Activated CD4-positive, alpha-beta T cell treated with anti-CD3 and anti-CD28 coated beads, Interleukin-2, amount 10 ng/mL, durations not matched to agents 7 days and 5 days (primary cell): ENCODE measurements at regions not wholly inside any gene's neighbourhood (a gene's known extent, or its start where the extent isn't known, plus 50 kb on each side); places are given as distances from the start of the nearest gene placed in this dataset.

Experiments used
- CTCF ChIA-PET: fragments of 350-600 bp; sonication (Branson Sonifier 250); formaldehyde crosslinking; loops from one replicate; lab custom pipeline; 2021; ENCODE audit warnings: antibody characterized with exemption; lab: Charles Lee
- POLR2A ChIA-PET: fragments of 350-600 bp; sonication (Branson Sonifier 250); formaldehyde crosslinking; loops from one replicate; lab custom pipeline; 2021; ENCODE audit warnings: antibody characterized with exemption; lab: Charles Lee
- DNase-seq: peaks from one replicate; pipeline ENCODE4 v3.0.0-alpha.2; 2020
- H3K27ac Mint-ChIP-seq: one replicate; pipeline ENCODE4 v1.8.0; 2021; ENCODE audit warnings: mild to moderate bottlenecking, moderate library complexity, mixed read lengths
- H3K27me3 Mint-ChIP-seq: one replicate; pipeline ENCODE4 v1.8.0; 2021; ENCODE audit warnings: mixed read lengths
- H3K36me3 Mint-ChIP-seq: one replicate; pipeline ENCODE4 v1.8.0; 2021; ENCODE audit warnings: low read depth, mixed read lengths
- H3K4me1 Mint-ChIP-seq: one replicate; pipeline ENCODE4 v1.8.0; 2021; ENCODE audit warnings: mixed read lengths
- H3K4me3 Mint-ChIP-seq: one replicate; pipeline ENCODE4 v1.8.0; 2021; ENCODE audit warnings: mild to moderate bottlenecking, moderate library complexity, mixed read lengths
- H3K9me3 Mint-ChIP-seq: one replicate; pipeline ENCODE4 v1.8.0; 2021; ENCODE audit warnings: mixed read lengths

GRCh38 chr2:12543076-12543977, 173.4 kb upstream of the TRIB2 start:
- CTCF ChIA-PET = interaction anchor here (0.5 to 1.3 kb wide), 3 partner anchors 8 to 295 kb away, joined by 3 to 4 read pairs (median 3); no protein-coding TSS in a partner anchor
- peaks cover 3% of the 10 kb centered on the region for H3K36me3 Mint-ChIP-seq
- DNase-seq = no peak
- no peak overlapping the region for H3K27ac Mint-ChIP-seq
- peaks cover 8% of the 10 kb centered on the region for H3K9me3 Mint-ChIP-seq
- no peaks in the 10 kb centered on the region for H3K27me3 Mint-ChIP-seq
- H3K4me3 Mint-ChIP-seq = no peak overlapping the region
- POLR2A ChIA-PET = no interaction called here
- H3K4me1 Mint-ChIP-seq = no peaks in the 10 kb centered on the region

GRCh38 chr2:12543978-12544558, 172.7 kb upstream of the TRIB2 start:
- DNase-seq = no peak
- ChIA-PET CTCF (interaction anchor here (1.1 to 1.3 kb wide), 2 partner anchors 7 to 13 kb away, joined by 3 to 4 read pairs; no protein-coding TSS in a partner anchor), POLR2A (no interaction called here)
- Mint-ChIP-seq H3K9me3 (peaks cover 8% of the 10 kb centered on the region), H3K4me3 (no peak overlapping the region), H3K27ac (no peak overlapping the region), H3K4me1 (no peaks in the 10 kb centered on the region), H3K27me3 (no peaks in the 10 kb centered on the region), H3K36me3 (peaks cover 3% of the 10 kb centered on the region)

- CTCF ChIA-PET = interaction anchor here (0.6 to 0.8 kb wide), 2 partner anchors 9 kb away, joined by 3 read pairs; no protein-coding TSS in a partner anchor
- Mint-ChIP-seq H3K27me3 (no peaks in the 10 kb centered on the region), H3K36me3 (peaks cover 3% of the 10 kb centered on the region), H3K9me3 (peaks cover 12% of the 10 kb centered on the region), H3K27ac (no peak overlapping the region), H3K4me3 (no peak overlapping the region), H3K4me1 (no peaks in the 10 kb centered on the region)
- POLR2A ChIA-PET = no interaction called here
- DNase-seq = no peak
Observed at GRCh38 chr2:12547566-12548170, 169.1 kb upstream of the TRIB2 start.

DNA sequence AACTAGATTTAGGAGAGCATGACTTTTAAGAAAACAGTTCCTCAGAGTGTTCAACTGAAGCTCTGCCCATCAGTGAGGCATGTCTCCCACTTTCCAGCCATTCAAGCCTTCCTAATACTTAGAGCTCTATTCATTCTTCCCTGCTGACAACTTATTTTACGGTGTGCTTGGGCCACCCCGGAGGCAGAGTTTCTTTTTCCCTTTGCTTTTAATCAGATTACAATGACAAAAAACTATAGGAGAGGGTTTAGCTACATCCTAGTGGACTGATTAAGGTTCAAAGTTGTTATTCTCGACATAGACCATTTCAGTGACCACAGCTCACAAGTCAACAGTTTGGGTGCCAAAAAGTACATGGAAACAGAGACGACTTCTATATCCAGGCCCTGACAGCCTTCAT, 167.8 kb upstream of the TRIB2 start:
- Mint-ChIP-seq H3K27ac (no peak overlapping the region), H3K4me1 (no peaks in the 10 kb centered on the region), H3K9me3 (peaks cover 14% of the 10 kb centered on the region), H3K4me3 (no peak overlapping the region), H3K36me3 (peaks cover 3% of the 10 kb centered on the region), H3K27me3 (no peaks in the 10 kb centered on the region)
- POLR2A ChIA-PET = no interaction called here
- CTCF ChIA-PET = interaction anchor here (0.6 to 1.3 kb wide), 3 partner anchors 9 to 1212 kb away, joined by 3 read pairs; no protein-coding TSS in a partner anchor
- DNase-seq = no peak

DNA sequence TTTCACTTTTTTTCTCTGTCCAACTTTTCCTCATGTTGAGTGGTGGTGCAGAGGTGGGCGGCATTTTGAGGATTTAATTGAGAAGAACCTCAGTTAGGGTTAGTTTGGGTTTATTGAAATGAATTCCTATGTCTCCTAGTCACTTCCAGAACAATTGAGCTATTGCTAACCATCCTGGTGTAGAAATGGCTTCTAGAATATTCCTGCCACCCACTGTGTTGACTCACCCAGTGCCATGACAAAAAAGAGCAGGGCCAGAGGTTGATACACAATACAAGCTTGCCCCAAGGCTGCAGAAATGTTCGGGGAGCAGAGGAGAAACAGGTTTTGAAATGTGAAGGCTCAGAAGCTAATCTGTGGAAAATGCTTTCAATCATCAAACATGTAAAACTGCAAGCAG, 167.1 kb upstream of the TRIB2 start:
- H3K27ac Mint-ChIP-seq = no peak overlapping the region
- ChIA-PET CTCF (interaction anchor here (0.6 to 1.3 kb wide), 2 partner anchors 8 to 1212 kb away, joined by 3 read pairs; no protein-coding TSS in a partner anchor), POLR2A (no interaction called here)
- H3K9me3 Mint-ChIP-seq = peaks cover 13% of the 10 kb centered on the region
- no peak for DNase-seq
- H3K27me3 Mint-ChIP-seq = no peaks in the 10 kb centered on the region
- no peak overlapping the region for H3K4me3 Mint-ChIP-seq
- peaks cover 3% of the 10 kb centered on the region for H3K36me3 Mint-ChIP-seq
- peaks cover 5% of the 10 kb centered on the region for H3K4me1 Mint-ChIP-seq

GRCh38 chr2:12552092-12552491, 164.6 kb upstream of the TRIB2 start:
- H3K36me3 Mint-ChIP-seq = no peaks in the 10 kb centered on the region
- no peak overlapping the region for H3K4me3 Mint-ChIP-seq
- DNase-seq = no peak
- H3K27me3 Mint-ChIP-seq = no peaks in the 10 kb centered on the region
- peaks cover 28% of the 10 kb centered on the region for H3K4me1 Mint-ChIP-seq
- CTCF ChIA-PET = interaction anchor here (1.2 to 1.9 kb wide), 2 partner anchors 9 to 27 kb away, joined by 4 to 5 read pairs; no protein-coding TSS in a partner anchor
- peaks cover 9% of the 10 kb centered on the region for H3K9me3 Mint-ChIP-seq
- POLR2A ChIA-PET = no interaction called here
- no peak overlapping the region for H3K27ac Mint-ChIP-seq

DNA sequence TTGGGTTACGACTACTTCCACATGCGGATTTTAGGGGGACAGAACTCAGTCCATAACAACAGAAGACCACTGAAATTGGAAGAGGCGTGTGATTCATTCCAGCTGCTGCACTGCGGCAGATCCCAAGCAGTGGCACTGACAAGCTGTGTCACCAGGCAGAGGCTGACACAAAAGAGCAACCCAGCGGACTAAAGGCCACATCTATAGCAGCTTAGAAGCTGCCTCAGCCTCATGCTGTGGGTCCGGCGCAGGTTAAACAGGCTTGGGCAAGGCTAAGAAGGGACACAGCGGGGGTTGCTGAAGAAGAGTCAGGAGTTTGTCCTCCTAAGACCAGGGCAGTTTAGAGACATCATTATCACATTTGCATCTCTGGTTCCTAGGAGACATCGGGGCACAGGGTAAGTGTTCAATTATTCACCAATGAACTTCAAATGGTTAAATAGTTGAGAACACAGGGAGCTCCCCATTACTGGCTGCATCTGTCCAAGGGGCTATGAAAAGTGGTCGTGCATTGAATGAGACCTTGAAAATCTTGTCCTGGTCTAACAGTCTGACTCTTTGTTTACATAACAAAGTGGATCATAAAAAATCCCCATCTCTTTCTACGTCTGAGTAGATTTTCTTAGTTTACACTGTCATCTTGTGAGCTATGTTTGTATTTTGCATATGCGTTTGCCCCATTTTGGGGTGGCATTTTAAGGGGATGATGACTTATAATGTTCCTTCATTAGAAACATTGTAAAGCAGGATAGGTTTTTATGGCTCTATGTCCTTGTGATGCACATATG, 162.3 kb upstream of the TRIB2 start:
- Mint-ChIP-seq H3K27ac (peak overlapping the region; percentile 76), H3K4me1 (peaks cover 28% of the 10 kb centered on the region), H3K27me3 (no peaks in the 10 kb centered on the region), H3K36me3 (no peaks in the 10 kb centered on the region), H3K4me3 (no peak overlapping the region), H3K9me3 (peaks cover 12% of the 10 kb centered on the region)
- ChIA-PET POLR2A (no interaction called here), CTCF (interaction anchor here (0.6 to 2.0 kb wide), 2 partner anchors 20 to 319 kb away, joined by 3 to 5 read pairs; no protein-coding TSS in a partner anchor)
- no peak for DNase-seq

GRCh38 chr2:12555012-12555645, 161.6 kb upstream of the TRIB2 start:
- ChIA-PET CTCF (interaction anchor here (2.0 kb wide), 1 partner anchor 21 kb away, joined by 5 read pairs; no protein-coding TSS in a partner anchor), POLR2A (no interaction called here)
- Mint-ChIP-seq H3K4me1 (peaks cover 28% of the 10 kb centered on the region), H3K27me3 (no peaks in the 10 kb centered on the region), H3K4me3 (no peak overlapping the region), H3K9me3 (peaks cover 12% of the 10 kb centered on the region), H3K36me3 (no peaks in the 10 kb centered on the region), H3K27ac (peak overlapping the region; percentile 76)
- no peak for DNase-seq

DNA sequence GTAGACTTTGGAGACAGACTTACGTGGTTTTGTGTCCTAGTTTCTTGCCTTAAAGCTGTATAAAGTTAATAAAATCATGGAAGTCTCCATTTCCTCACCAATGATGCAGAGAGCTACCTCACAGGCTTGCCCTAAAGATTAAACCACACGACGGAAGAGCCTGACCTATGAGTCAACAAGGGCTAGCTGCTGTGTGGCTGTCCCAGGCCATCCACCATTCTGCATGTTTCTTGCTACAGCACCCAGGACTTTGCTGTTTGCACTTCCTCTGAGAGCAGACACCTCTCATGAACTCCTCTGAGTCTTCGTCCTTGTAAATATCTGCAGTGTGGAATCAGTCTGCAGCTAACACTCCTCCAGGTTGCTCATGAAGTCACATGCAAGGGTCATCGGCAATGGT, 160.0 kb upstream of the TRIB2 start:
- Mint-ChIP-seq H3K27me3 (no peaks in the 10 kb centered on the region), H3K4me3 (no peak overlapping the region), H3K4me1 (peaks cover 28% of the 10 kb centered on the region), H3K9me3 (peaks cover 12% of the 10 kb centered on the region), H3K36me3 (no peaks in the 10 kb centered on the region), H3K27ac (no peak overlapping the region)
- ChIA-PET POLR2A (no interaction called here), CTCF (interaction anchor here (1.3 to 1.9 kb wide), 5 partner anchors 9 to 22 kb away, joined by 3 to 5 read pairs (median 4); no protein-coding TSS in a partner anchor)
- DNase-seq = no peak

DNA sequence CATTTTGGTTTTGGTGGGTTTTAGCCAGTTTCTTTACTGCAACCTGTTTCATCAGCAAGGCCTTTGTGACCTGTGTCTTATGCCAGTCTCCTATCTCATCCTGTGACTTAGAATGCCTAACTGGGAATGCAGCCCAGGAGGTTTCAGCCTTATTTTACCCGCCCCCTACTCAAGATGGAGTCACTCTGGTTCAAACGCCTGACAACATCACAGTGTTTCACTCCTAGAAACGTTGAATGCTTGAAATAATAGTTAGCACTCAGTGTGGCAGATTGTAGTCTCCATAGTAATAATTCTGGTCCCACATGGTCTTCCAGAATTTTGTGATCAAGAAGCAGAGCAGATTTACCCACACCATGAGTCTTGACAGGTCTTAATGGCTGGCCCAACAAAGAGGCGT, 159.0 kb upstream of the TRIB2 start:
- Mint-ChIP-seq H3K4me1 (peaks cover 34% of the 10 kb centered on the region), H3K4me3 (no peak overlapping the region), H3K9me3 (peaks cover 8% of the 10 kb centered on the region), H3K36me3 (no peaks in the 10 kb centered on the region), H3K27me3 (no peaks in the 10 kb centered on the region), H3K27ac (no peak overlapping the region)
- POLR2A ChIA-PET = no interaction called here
- CTCF ChIA-PET = interaction anchor here (1.1 to 1.9 kb wide), 3 partner anchors 8 to 19 kb away, joined by 3 to 5 read pairs (median 4); no protein-coding TSS in a partner anchor
- no peak for DNase-seq

GRCh38 chr2:12558519-12558918, 158.2 kb upstream of the TRIB2 start:
- peaks cover 34% of the 10 kb centered on the region for H3K4me1 Mint-ChIP-seq
- H3K27ac Mint-ChIP-seq = no peak overlapping the region
- CTCF ChIA-PET = interaction anchor here (1.1 to 1.3 kb wide), 2 partner anchors 9 to 19 kb away, joined by 3 read pairs; no protein-coding TSS in a partner anchor
- DNase-seq = no peak
- POLR2A ChIA-PET = no interaction called here
- H3K36me3 Mint-ChIP-seq = no peaks in the 10 kb centered on the region
- H3K27me3 Mint-ChIP-seq = peaks cover under 1% of the 10 kb centered on the region
- peaks cover 5% of the 10 kb centered on the region for H3K9me3 Mint-ChIP-seq
- no peak overlapping the region for H3K4me3 Mint-ChIP-seq
